GM21360 (cell line): ENCODE measurements at regions not wholly inside any gene's neighbourhood (a gene's known extent, or its start where the extent isn't known, plus 50 kb on each side); places are given as distances from the start of the nearest gene placed in this dataset.
A peak's percentile ranks its signal among the peaks of the same experiment; 100 is the strongest.
"Not testable (repeated sequence)": the region's sequence is repeated elsewhere in the genome, so short reads cannot be mapped to it uniquely, and the experiment has no call there.

Source experiments
- ATAC-seq: cut with Tn5 transposase; IDR thresholded peaks from one replicate; pipeline ENCODE4 v1.9.1; 2021; ENCODE audit warnings: mild to moderate bottlenecking, moderate library complexity; ENCODE audit not compliant: unreplicated experiment

DNA sequence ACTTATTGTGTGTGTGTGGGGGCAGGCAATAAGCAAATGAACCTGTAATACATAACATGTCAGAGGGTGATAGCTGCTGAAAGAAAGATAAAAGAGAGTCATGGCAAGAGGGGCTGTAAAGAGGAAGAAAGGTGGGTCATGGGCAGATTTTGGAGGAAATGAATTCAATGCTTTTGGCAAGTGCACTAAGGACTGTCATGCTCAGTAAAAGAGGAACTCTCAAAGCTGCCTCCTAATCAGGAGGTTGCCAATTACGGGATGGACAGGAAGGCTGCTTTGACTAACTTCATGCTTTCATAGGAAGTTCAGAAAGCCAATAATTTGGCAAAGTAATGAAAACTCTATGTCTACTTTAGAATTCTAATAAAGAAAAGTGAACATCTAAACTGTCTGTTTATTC lies 401.2 kb downstream of the SH2D4B start:
- ATAC-seq, result no peak

DNA sequence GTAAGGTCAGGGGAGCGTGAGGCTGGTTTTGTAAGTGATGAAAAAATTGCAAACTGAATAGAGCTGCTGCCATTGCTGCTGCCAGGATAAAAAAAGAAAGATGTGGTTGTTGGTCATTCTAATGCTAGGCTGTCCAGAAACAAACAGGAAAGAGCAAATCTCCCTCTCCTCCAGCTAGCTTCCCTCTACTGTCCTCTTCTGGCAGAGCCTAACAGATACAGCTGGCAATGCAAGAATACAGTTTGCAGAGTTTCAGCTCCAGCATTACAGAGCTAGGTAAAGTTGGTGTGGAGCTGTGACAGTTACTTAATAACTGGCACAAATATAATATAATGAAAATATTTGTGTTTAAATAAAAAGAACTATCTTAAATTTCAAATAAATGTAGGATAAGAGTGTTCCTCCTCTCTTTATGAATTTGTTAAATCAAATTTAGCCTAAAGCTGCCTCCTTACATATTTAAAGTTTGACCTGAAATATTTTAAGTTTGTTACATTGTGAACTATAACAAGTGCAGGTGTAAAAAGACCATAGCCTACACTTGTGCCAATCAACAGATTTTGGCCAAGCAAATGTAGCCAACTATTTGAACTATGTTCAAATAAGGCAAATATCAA lies 407.7 kb downstream of the SH2D4B start:
- peak; percentile 83 for ATAC-seq

DNA sequence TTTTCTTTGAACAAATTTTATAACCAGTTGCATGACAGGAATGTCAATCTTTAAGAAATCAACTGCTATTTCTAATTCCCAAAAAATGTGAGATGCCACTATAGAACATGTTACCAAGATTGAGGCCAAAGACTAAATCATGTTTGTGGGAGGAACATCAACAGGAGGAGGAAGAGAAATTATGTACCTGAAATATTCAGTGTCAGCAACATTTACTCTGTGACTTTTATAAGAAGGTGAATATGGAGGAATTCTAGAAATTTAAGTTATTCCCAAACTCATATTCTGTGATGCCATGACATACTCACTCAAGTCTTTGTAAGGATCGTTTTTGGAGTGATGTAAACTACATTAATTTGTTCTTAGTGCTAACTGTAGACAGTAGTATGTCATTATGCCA lies 408.4 kb downstream of the SH2D4B start:
- no peak for ATAC-seq

DNA sequence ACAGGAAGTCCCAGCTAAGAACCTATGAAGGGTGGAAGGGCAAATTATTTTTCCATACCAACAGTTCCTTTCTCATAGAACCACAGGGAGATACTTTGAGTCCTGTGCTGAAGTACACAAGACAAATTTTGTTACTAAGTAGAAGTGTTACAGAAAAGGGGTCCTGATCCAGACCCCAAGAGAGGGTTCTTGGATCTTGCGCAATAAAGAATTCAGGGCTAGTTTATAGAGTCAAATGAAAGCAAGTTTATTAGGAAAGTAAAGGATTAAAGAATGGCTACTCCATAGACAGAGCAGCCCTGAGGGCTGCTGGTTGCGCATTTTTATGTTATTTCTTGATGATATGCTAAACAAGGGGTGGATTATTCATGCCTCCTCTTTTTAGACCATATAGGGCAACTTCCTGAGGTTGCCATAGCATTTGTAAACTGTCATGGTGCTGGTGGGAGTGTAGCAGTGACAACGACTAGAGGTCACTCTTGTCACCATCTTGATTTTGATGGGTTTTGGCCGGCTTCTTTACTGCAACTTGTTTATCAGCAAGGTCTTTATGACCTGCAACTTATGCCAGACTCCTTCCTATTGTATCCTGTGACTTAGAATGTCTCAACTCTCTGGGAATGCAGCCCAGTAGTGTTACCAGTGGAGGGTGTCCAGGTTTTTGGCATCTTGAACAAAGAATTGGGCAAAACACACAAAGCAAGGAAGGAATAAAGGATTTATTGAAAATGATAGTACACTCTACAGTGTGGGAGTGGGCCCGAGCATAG lies 409.4 kb downstream of the SH2D4B start:
- ATAC-seq, result no peak

DNA sequence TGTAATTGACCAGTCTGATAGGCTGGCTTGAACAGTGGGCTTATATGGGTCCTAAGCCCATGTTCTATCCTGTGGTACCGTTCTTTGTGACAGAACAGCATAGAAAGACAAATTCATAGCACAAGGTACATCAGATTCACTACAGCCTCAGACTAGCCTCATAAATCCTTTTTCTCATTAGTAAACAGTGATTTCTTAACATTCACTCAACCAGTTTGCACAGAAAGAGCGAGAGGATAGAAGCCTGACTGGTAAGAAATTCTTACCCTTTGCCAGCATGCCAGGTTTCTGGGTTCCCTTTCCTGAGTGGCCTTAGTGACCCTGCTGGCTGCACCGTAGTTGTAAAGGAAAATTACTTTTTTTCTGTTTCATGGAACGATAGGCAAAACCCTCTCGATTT lies 412.1 kb downstream of the SH2D4B start:
- no peak for ATAC-seq

DNA sequence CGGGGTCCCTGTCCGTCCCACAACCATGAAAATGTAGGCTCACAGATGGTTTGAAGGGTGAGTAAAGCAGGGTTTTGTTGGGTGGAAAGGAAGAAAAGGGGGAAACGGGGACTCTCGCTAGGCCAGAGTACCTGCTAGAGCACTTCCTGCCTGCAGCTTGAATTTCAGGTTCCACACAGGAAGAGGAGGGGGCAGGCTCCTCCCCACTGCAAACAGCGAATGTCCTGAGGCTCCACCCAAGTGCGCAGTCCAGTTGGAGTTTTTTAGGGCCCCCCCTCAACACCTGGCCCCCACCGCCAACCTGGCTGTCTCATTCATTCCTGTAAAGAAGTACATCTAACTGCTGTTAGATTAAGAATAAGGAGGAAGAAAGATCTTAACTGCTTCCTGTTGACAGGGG lies 414.7 kb downstream of the SH2D4B start:
- ATAC-seq, result no peak

DNA sequence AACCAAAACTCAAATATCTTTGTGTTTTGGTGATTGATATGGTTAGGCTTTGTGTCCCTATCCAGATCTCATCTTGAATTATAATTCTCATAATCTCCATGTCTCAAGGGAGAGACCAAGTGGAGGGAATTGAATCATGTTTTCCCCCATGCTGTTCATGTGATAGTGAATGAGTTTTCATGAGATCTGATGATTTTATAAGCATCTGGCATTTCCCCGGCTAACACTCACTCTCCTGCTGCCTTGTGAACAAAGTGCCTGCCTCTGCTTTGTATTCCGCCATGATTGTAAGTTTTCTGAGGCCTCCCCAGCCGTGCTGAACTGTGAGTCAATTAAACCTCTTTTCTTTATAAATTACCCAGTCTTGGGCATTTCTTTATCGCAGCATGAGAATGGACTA lies 419.5 kb downstream of the SH2D4B start:
- no peak for ATAC-seq

DNA sequence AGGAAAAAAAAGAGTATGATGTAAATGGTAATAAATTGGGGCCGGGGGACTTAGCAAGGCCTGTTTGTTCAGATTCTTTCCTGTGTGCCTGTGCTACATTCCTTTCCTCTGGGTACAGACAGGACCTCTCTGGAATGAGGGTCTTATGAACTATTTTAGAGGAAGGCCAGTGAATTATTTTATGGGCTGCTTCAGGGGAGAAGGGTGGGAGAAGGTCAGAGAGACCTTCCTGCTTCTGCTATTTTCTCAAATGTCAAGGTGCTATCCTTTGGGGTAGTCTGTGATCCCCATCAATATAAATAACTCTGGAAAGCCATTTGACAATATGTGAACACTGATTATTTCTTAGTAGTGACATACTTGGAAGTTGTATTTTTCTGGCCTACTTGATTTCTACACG lies 426.5 kb downstream of the SH2D4B start:
- ATAC-seq, result no peak

DNA sequence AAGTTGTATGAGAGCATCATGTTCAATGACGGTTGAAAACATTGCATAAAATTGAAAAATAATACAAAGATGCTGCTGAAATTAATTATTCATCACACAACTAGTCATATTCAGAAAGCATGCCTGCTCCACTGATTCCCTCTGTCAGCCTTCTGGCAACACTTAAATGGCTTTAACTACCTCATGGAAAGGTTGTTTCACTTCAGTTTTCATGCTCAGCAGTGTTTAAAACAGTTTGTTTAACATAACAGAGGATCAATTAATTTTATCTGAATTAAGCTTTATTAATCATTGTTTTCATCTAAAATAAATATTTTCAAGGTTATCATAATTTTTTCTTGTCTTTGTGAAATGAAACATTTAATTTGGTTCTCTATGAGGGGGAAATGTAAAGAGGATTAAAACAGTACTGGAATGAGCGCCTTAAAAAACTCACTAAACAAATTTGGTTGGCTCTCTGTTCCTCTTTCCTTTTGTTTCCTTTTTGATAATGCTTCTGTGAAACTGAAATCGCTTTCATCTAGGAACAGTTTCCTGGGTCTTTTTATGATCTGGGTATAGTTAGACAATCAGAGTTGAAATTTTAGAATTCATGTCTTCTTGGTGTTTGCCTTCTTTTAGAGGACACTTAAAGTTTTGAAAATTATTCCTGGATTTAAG lies 427.4 kb downstream of the SH2D4B start:
- peak; percentile 81 for ATAC-seq

DNA sequence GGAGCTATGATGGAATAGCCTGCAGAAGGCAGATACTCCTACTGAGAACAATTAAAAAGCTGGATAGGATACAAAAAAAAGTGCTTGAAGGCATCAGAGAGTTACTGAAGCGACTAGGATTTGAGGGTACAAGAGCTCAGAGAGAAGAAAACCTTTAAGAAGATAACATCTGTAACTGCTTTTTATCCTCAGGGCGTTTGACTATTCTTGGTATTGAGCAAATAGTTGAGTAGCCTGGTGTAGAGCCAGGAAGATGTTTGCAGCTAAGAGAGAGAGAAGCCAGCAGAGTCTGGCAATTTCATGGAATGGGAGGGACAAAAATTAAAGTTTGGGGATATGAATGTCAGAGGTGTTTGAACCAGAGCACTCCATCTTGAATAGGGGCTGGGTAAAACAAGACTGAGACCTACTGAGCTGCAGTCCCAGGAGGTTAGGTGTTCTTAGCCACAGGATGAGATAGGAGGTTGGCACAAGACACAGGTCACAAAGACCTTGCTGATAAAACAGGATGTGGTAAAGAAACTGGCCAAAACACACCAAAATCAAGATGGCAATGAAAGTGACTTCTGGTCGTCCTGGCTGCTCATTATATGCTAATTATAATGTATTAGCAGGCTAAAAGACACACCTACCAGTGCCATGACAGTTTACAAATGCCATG lies 428.8 kb downstream of the SH2D4B start:
- no peak for ATAC-seq

DNA sequence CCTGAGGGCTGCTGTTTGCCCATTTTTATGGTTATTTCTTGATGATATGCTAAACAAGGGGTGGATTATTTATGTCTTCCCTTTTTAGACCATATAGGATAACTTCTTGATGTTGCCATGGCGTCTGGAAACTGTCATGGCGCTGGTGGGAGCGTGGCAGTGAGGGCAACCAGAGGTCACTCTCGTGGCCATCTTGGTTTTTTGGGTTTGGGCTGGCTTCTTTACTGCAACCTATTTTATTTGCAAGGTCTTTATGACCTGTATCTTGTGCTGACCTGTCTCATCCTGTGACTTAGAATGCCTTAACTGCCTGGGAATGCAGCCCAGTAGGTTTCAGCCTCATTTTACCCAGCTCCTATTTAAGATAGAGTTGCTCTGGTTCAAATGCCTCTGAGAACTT lies 429.7 kb downstream of the SH2D4B start:
- ATAC-seq, result not testable (repeated sequence)

DNA sequence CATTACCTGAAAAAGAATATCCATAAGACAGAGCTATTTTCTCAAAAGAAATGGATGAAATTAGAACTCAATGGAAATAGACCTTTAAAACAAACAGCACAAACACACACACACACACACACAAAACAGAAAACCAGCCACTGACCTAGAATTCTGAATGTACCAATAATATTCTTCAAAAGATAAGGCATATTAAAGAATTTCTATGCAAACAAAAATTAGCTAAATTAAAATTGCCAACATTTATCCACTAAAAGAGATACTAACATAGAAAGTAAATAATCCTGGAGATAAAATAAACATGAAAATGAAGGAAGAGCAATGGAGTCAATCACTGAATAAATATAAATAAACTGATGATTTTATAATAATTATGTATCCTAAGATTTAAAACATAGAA lies 431.2 kb downstream of the SH2D4B start:
- no peak for ATAC-seq

DNA sequence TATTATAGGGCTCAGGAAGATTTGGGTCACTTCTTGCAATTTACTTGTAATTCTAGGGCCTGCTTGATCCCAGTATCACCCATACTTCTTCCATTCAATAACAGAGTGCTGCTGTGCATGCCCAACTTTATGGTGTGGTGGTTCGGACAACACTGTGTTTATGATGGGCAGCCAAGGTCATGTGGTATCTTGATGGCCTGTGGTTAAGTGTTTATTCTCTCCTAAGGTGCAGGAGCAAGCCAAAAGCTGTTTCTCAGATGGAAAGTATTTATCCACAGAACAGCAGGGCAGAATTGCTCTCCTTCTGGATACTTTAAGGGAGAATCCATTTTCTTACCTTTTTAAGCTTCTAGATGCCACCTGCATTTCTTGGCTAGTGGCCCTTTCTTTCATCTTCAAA lies 433.8 kb downstream of the SH2D4B start:
- ATAC-seq, result no peak

DNA sequence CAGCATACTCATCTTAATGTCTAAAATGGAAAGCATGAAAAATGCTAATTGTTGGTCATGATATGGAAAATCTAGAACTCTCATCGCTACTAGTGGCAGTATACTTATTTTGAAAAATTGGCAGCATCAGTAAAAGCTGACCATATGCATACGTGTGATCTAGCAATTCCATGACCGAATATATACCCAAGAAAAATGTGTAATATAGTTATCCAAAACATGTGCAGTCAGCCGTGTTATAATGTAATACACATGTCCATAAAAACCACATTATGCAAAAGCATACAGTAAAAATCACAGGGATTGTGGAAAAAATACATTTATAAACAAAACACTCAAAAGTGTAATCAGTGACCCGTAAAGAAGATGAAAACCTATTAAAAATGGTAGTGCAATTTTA lies 439.0 kb downstream of the SH2D4B start:
- no peak for ATAC-seq

DNA sequence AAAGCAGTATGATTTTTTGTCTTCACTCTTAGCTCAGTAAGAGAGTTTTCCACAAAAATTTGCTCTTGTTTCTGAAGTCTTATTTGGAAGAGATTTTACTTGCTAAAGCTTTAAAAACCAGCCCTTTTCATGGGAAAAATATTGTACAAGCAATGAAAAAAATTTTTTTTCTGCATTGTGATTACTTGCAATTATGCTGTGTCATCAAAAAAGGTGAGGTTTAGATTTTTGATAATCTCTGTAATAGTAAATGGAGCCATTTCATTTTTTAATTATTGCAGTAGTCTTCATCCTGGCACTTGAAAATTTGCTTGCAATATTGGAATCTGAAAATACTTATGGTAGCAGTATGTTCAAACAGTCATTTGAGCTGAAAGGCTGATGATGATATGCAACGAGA lies 447.4 kb downstream of the SH2D4B start:
- ATAC-seq, result no peak

DNA sequence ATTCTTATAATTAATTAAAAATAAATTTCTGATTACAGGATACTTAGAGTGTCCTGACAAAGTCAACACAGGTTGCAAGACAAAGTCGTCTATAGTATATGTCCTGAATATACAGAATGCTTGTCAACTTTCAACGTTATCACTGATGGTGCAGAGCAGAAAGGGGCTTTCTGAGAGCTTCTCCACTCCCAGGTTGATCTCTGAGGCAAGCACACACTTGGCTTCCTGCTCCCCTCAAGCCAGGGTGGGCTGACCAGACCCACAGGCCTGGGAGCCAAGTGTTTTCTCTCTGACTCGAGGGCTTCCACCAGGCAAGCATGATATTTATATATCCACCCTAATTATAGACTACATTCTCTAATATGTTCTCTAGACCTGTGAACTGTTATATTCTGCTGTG lies 448.9 kb downstream of the SH2D4B start:
- no peak for ATAC-seq

DNA sequence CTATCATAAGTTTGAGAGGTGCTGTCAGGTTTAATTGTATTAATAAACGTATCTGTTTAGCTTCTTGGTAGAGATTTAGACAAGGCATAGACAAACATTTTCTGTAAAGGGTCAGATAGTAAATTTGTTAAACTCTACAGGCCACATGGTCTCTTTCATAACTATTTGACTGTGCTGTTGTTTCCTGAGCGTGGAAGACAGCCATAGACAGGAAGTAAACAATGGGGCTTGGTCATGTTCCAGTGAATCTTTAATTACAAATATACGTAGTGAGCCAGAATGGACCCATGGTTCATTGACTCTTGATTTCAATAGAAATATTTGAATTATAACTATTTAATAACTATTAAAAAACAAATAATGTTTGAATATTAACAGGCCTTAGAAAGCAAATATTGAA lies 451.1 kb downstream of the SH2D4B start:
- ATAC-seq, result no peak

DNA sequence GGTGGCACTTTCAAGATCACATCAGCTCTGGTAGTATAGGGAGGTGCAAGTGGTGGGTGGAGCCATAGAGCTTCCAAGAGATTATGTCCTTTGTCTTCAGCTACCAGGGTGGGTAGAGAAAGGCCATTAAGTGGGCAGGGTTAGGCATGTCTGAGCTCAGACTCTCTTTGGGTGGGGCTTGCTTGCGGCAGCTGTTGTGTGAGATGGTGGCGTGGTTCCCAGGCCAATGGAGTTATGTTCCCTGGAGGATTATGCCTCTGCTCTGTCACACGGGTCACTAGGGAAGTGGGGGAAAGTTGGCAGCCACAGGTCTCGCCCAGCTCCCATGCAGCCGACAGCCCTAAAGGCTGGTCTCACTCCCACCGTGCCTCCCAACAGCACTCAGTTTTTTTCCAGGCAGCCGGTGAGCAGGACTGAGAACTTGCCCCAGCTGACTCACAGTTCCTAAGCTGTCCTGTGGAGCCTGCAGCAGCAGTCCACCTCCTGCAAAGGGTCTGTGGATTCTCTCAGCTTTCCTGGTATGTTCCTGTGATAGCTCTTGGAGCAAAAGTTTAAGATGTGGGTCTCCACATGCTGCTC lies 459.0 kb downstream of the SH2D4B start:
- no peak for ATAC-seq

DNA sequence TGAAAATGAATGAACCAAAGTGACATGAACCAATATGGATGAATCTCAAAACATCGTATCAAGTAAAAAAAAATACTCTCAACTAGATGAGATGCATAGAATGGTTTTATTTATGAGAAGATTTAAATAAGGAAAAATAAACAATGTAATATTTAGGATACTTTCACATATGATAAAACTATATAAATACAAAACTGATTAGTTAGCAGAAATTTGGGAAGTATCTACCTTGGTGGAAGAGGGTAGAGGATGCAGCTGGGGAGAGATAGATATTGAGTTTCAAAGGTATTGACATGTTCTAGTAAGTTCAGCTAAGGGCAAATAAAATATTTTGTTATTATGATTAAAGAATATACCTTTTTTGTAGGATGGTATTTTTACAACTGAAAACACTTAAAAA lies 463.1 kb downstream of the SH2D4B start:
- no peak for ATAC-seq

DNA sequence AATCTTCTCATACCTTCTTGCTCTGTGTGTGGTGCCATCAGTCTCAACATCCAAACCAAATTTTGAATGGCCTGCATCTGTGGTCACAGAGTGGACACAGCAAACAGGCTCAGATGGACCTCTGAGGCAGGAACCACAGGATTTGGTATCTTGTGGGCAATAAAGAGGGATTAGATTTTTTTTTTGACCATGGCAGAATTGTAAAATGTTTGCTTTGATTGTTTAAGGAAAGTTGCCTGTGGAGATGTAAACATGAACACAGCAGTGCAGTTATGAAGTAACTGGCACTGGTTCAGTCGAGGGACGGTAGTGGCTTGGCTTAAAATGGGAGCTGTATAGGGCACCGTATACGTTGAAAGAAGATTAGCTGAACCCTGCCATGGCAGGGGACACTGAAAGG lies 464.7 kb downstream of the SH2D4B start:
- ATAC-seq, result no peak

DNA sequence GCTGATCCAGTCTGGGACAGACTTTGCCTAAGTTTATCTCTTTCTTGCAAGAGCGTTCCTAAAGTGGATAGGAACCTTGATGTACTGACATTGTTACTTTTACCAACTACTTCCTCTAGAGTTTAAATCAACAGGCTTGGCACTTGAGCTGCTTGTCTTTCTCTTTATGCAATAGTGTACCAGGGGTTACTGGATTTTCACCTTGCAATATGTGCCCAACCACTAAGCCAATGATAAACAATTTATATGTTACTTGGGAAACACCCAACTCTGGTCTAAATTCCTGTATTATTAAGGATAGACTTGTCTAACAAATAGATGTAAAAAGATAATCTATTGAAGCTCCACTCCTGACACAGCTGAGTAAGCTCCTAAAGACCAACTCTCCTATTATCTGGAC lies 470.2 kb downstream of the SH2D4B start:
- no peak for ATAC-seq
